ENCODE measurements at regions not wholly inside any gene's neighbourhood (a gene's known extent, or its start where the extent isn't known, plus 50 kb on each side); places are given as distances from the start of the nearest gene placed in this dataset.
"Not testable (repeated sequence)": the region's sequence is repeated elsewhere in the genome, so short reads cannot be mapped to it uniquely, and the experiment has no call there.

GRCh38 chr5:102106599-102106998, 189.5 kb downstream of the SLCO4C1 start:
- Histone ChIP-seq H3K9ac (ENCODE audit: low read depth, low read length) (no peak overlapping the region), H3K27me3 (ENCODE audit: insufficient read depth, low read length) (no peaks in the 10 kb centered on the region), H3K4me3 (ENCODE audit: low read length) (no peak overlapping the region), H3K9me3 (ENCODE audit: insufficient read depth, low read depth, low read length) (no peaks in the 10 kb centered on the region), H3K4me1 (ENCODE audit: insufficient read depth, low read length) (no peaks in the 10 kb centered on the region), H3K36me3 (ENCODE audit: insufficient read depth, low read length) (no peaks in the 10 kb centered on the region), H3K27ac (ENCODE audit: low read depth, low read length) (no peak overlapping the region)

- Histone ChIP-seq H3K9me3 (ENCODE audit: insufficient read depth, low read depth, low read length) (no peaks in the 10 kb centered on the region), H3K4me3 (ENCODE audit: low read length) (no peak overlapping the region), H3K27ac (ENCODE audit: low read depth, low read length) (no peak overlapping the region), H3K27me3 (ENCODE audit: insufficient read depth, low read length) (no peaks in the 10 kb centered on the region), H3K36me3 (ENCODE audit: insufficient read depth, low read length) (no peaks in the 10 kb centered on the region), H3K4me1 (ENCODE audit: insufficient read depth, low read length) (no peaks in the 10 kb centered on the region), H3K9ac (ENCODE audit: low read depth, low read length) (no peak overlapping the region)
- WGBS: 96% methylated on average over 9 of the region's 9 CpGs
Measured at GRCh38 chr5:102099766-102100331, 196.2 kb downstream of the SLCO4C1 start.

- not testable (repeated sequence) for H3K4me3 ChIP-seq (ENCODE audit: low read length); H3K27me3 ChIP-seq (ENCODE audit: insufficient read depth, low read length); H3K9ac ChIP-seq (ENCODE audit: low read depth, low read length); H3K4me1 ChIP-seq (ENCODE audit: insufficient read depth, low read length); H3K36me3 ChIP-seq (ENCODE audit: insufficient read depth, low read length); H3K9me3 ChIP-seq (ENCODE audit: insufficient read depth, low read depth, low read length); H3K27ac ChIP-seq (ENCODE audit: low read depth, low read length)
- 99% methylated on average over 4 of the region's 6 CpGs for WGBS
Measured at GRCh38 chr5:102099083-102099482, 197.0 kb downstream of the SLCO4C1 start.

- H3K4me3 ChIP-seq (ENCODE audit: low read length); H3K36me3 ChIP-seq (ENCODE audit: insufficient read depth, low read length); H3K27me3 ChIP-seq (ENCODE audit: insufficient read depth, low read length); H3K9ac ChIP-seq (ENCODE audit: low read depth, low read length); H3K9me3 ChIP-seq (ENCODE audit: insufficient read depth, low read depth, low read length); H3K4me1 ChIP-seq (ENCODE audit: insufficient read depth, low read length); H3K27ac ChIP-seq (ENCODE audit: low read depth, low read length): not testable (repeated sequence)
- 93% methylated on average over 3 of the region's 3 CpGs for WGBS
Measured at GRCh38 chr5:102098606-102099005, 197.5 kb downstream of the SLCO4C1 start.

GRCh38 chr5:102090770-102091169, 205.3 kb downstream of the SLCO4C1 start:
- 0 out of 2 replicates have a peak, but pooled peaks cover 2% of the 10 kb centered on the region for H3K9me3 ChIP-seq (ENCODE audit: insufficient read depth, low read depth, low read length)
- H3K4me1 ChIP-seq (ENCODE audit: insufficient read depth, low read length): peaks cover 8% of the 10 kb centered on the region; the same call in 1 of the 2 replicates
- H3K27me3 ChIP-seq (ENCODE audit: insufficient read depth, low read length): no peaks in the 10 kb centered on the region
- H3K36me3 ChIP-seq (ENCODE audit: insufficient read depth, low read length): no peaks in the 10 kb centered on the region
- H3K27ac ChIP-seq (ENCODE audit: low read depth, low read length): no peak overlapping the region
- no peak overlapping the region for H3K4me3 ChIP-seq (ENCODE audit: low read length)
- H3K9ac ChIP-seq (ENCODE audit: low read depth, low read length): no peak overlapping the region

GRCh38 chr5:102089883-102090282, 206.2 kb downstream of the SLCO4C1 start:
- H3K4me1 ChIP-seq (ENCODE audit: insufficient read depth, low read length): peaks cover 8% of the 10 kb centered on the region; the same call in 1 of the 2 replicates
- no peak overlapping the region for H3K4me3 ChIP-seq (ENCODE audit: low read length)
- H3K27me3 ChIP-seq (ENCODE audit: insufficient read depth, low read length): no peaks in the 10 kb centered on the region
- WGBS: 68% methylated on average over 2 of the region's 2 CpGs
- H3K9ac ChIP-seq (ENCODE audit: low read depth, low read length): no peak overlapping the region
- 0 out of 2 replicates have a peak, but pooled peaks cover 2% of the 10 kb centered on the region for H3K9me3 ChIP-seq (ENCODE audit: insufficient read depth, low read depth, low read length)
- H3K36me3 ChIP-seq (ENCODE audit: insufficient read depth, low read length): no peaks in the 10 kb centered on the region
- no peak overlapping the region for H3K27ac ChIP-seq (ENCODE audit: low read depth, low read length)

- H3K27me3 ChIP-seq (ENCODE audit: insufficient read depth, low read length): no peaks in the 10 kb centered on the region
- no peaks in the 10 kb centered on the region for H3K9me3 ChIP-seq (ENCODE audit: insufficient read depth, low read depth, low read length)
- no peak overlapping the region for H3K27ac ChIP-seq (ENCODE audit: low read depth, low read length)
- 94% methylated on average over 1 of the region's 2 CpGs for WGBS
- H3K9ac ChIP-seq (ENCODE audit: low read depth, low read length): no peak overlapping the region
- H3K4me3 ChIP-seq (ENCODE audit: low read length): no peak overlapping the region
- peaks cover 8% of the 10 kb centered on the region; the same call in 1 of the 2 replicates for H3K4me1 ChIP-seq (ENCODE audit: insufficient read depth, low read length)
- no peaks in the 10 kb centered on the region for H3K36me3 ChIP-seq (ENCODE audit: insufficient read depth, low read length)
Measured at GRCh38 chr5:102087906-102088305, 208.2 kb downstream of the SLCO4C1 start.

GRCh38 chr5:102080288-102080687, 215.8 kb downstream of the SLCO4C1 start:
- 78% methylated on average over 1 of the region's 1 CpG for WGBS
- H3K4me1 ChIP-seq (ENCODE audit: insufficient read depth, low read length): no peaks in the 10 kb centered on the region

GRCh38 chr5:102077920-102078319, 218.2 kb downstream of the SLCO4C1 start:
- WGBS: 94% methylated on average over 5 of the region's 5 CpGs
- no peaks in the 10 kb centered on the region for H3K9me3 ChIP-seq (ENCODE audit: insufficient read depth, low read depth, low read length)
- no peaks in the 10 kb centered on the region for H3K36me3 ChIP-seq (ENCODE audit: insufficient read depth, low read length)
- no peak overlapping the region for H3K4me3 ChIP-seq (ENCODE audit: low read length)
- no peak overlapping the region for H3K27ac ChIP-seq (ENCODE audit: low read depth, low read length)
- no peak overlapping the region for H3K9ac ChIP-seq (ENCODE audit: low read depth, low read length)
- no peaks in the 10 kb centered on the region for H3K4me1 ChIP-seq (ENCODE audit: insufficient read depth, low read length)
- H3K27me3 ChIP-seq (ENCODE audit: insufficient read depth, low read length): no peaks in the 10 kb centered on the region

More at GRCh38 chr5:102080288-102080687, 215.8 kb downstream of the SLCO4C1 start:
- no peak overlapping the region for H3K9ac ChIP-seq (ENCODE audit: low read depth, low read length)
- no peak overlapping the region for H3K27ac ChIP-seq (ENCODE audit: low read depth, low read length)
- H3K36me3 ChIP-seq (ENCODE audit: insufficient read depth, low read length): no peaks in the 10 kb centered on the region
- H3K4me3 ChIP-seq (ENCODE audit: low read length): no peak overlapping the region
- no peaks in the 10 kb centered on the region for H3K27me3 ChIP-seq (ENCODE audit: insufficient read depth, low read length)
- no peaks in the 10 kb centered on the region for H3K9me3 ChIP-seq (ENCODE audit: insufficient read depth, low read depth, low read length)

GRCh38 chr5:102069974-102070373, 226.1 kb downstream of the SLCO4C1 start:
- Histone ChIP-seq H3K9me3 (ENCODE audit: insufficient read depth, low read depth, low read length) (no peaks in the 10 kb centered on the region), H3K4me1 (ENCODE audit: insufficient read depth, low read length) (peaks cover 3% of the 10 kb centered on the region; the same call in 1 of the 2 replicates), H3K36me3 (ENCODE audit: insufficient read depth, low read length) (no peaks in the 10 kb centered on the region), H3K27ac (ENCODE audit: low read depth, low read length) (no peak overlapping the region), H3K4me3 (ENCODE audit: low read length) (no peak overlapping the region), H3K9ac (ENCODE audit: low read depth, low read length) (no peak overlapping the region), H3K27me3 (ENCODE audit: insufficient read depth, low read length) (no peaks in the 10 kb centered on the region)
- 93% methylated on average over 3 of the region's 3 CpGs for WGBS

GRCh38 chr5:102068870-102069269, 227.2 kb downstream of the SLCO4C1 start:
- Histone ChIP-seq H3K27ac (ENCODE audit: low read depth, low read length) (no peak overlapping the region), H3K4me3 (ENCODE audit: low read length) (no peak overlapping the region), H3K4me1 (ENCODE audit: insufficient read depth, low read length) (peaks cover 3% of the 10 kb centered on the region; the same call in 1 of the 2 replicates), H3K36me3 (ENCODE audit: insufficient read depth, low read length) (no peaks in the 10 kb centered on the region), H3K9me3 (ENCODE audit: insufficient read depth, low read depth, low read length) (no peaks in the 10 kb centered on the region), H3K27me3 (ENCODE audit: insufficient read depth, low read length) (no peaks in the 10 kb centered on the region), H3K9ac (ENCODE audit: low read depth, low read length) (no peak overlapping the region)
- 66% methylated on average over 3 of the region's 3 CpGs for WGBS

GRCh38 chr5:102049517-102049916, 246.6 kb downstream of the SLCO4C1 start:
- no peaks in the 10 kb centered on the region for H3K36me3 ChIP-seq (ENCODE audit: insufficient read depth, low read length)
- H3K4me1 ChIP-seq (ENCODE audit: insufficient read depth, low read length): no peaks in the 10 kb centered on the region
- no peak overlapping the region for H3K9ac ChIP-seq (ENCODE audit: low read depth, low read length)
- no peak overlapping the region for H3K4me3 ChIP-seq (ENCODE audit: low read length)
- no peak overlapping the region for H3K27ac ChIP-seq (ENCODE audit: low read depth, low read length)
- H3K9me3 ChIP-seq (ENCODE audit: insufficient read depth, low read depth, low read length): no peaks in the 10 kb centered on the region
- no peaks in the 10 kb centered on the region for H3K27me3 ChIP-seq (ENCODE audit: insufficient read depth, low read length)
